Body of pancreas (tissue), 4 donors: ENCODE measurements at regions not wholly inside any gene's neighbourhood (a gene's known extent, or its start where the extent isn't known, plus 50 kb on each side); places are given as distances from the start of the nearest gene placed in this dataset.

Source experiments
- ATAC-seq: fragments of 150-250 bp; one replicate; pipeline ENCODE4 v1.9.1; 2016
- DNase-seq, 4 donors: peaks; one replicate each; pipeline ENCODE4 v3.0.0-alpha.2; 2019
- H3K27ac ChIP-seq, 4 donors: fragments of 200-600 bp; sonication (generic); 1 replicate in 3 of 4; 2 replicates in 1 of 4; pipeline versions ENCODE4 v1.5.1 to v1.6.1; 2016 to 2019; ENCODE audit warnings: mild to moderate bottlenecking in 1 of 4, mixed read lengths in 1 of 4, moderate library complexity in 1 of 4
- H3K27me3 ChIP-seq, 2 donors: fragments of 200-600 bp; sonication (generic); one replicate each; pipeline ENCODE4 v1.6.0; 2016; ENCODE audit warnings: mild to moderate bottlenecking in 1 of 2
- H3K36me3 ChIP-seq, 2 donors: fragments of 200-600 bp; sonication (generic); replicated peaks in 1 of 2; 2 replicates each; pipeline ENCODE4 v1.5.1; 2016; ENCODE audit warnings: low read depth in 2 of 2; ENCODE audit not compliant: insufficient read depth in 1 of 2
- H3K4me1 ChIP-seq: fragments of 200-600 bp; sonication (generic); one replicate; pipeline ENCODE4 v1.6.0; 2016
- H3K4me3 ChIP-seq, 2 donors: fragments of 200-600 bp; sonication (generic); 1 replicate in 1 of 2; 2 replicates in 1 of 2; pipeline ENCODE4 v1.5.1; 2016 to 2019
- H3K9me3 ChIP-seq, 3 donors: fragments of 200-600 bp; sonication (generic); 1 replicate in 2 of 3; 2 replicates in 1 of 3; pipeline ENCODE4 v1.5.1; 2016
- POLR2A ChIP-seq, 3 donors: fragments of 450-650 bp; IDR thresholded peaks; one replicate each; pipeline ENCODE4 v1.6.1; 2016; ENCODE audit warnings: antibody characterized with exemption in 3 of 3, mild to moderate bottlenecking in 2 of 3
- WGBS, 2 donors: methylation state at CpG; one replicate each; pipeline ENCODE4 v1.1.5; 2017; 5-methylcytosine and 5-hydroxymethylcytosine counted together
- intact Hi-C: fragments of 100-400 bp; cut with DNase I; formaldehyde crosslinking; loops from one replicate; pipeline ENCODE4 v1.15.1; 2023
- TF ChIP-seq, protein P1 (sequence below), 7 experiments: fragments of 450-650 bp in 4 of 7; fragments of 200-600 bp in 3 of 7; sonication (generic) in 3 of 7; IDR thresholded peaks; one replicate each; pipeline ENCODE4 v1.5.1; 2016 to 2019; ENCODE audit warnings: antibody characterized with exemption in 7 of 7

DNA sequence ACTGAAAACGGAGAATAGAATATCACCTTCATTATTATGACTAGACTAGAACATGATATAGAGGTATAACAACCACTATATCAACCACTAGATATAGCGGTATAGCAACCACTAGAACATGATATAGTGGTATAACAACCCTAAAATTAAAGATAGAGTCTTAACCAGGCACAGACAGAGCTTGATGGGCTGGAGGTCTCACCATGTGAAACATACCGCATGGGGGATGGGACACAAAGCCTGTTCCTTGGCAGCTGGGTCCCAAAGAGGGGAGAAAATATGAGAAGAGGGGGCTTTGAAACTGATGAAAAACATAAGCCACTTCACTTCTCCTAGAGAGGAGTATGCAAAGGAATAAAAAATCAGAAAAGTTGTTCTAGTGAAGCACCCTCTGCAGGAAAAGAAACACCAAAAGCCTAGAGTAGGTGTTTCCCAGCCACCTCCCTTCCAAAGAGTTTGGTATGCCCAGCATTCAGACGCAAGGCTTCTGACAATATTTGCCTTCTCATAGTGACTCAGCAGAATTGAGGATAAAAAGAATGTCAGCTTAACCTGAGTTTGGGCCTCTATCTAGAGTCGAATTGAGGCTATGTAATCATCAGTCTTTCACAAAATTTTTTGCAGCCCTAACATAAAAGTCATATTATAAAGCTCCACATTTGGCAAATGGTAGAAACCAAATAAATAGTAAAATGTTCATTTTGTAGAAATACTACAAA, 316.4 kb downstream of the NOVA1 start:
- Histone ChIP-seq H3K4me1 (no peaks in the 10 kb centered on the region), H3K9me3 (no peaks in the 10 kb centered on the region), H3K4me3 (no peak overlapping the region), H3K27me3 (no peaks in the 10 kb centered on the region), H3K27ac (no peak overlapping the region), H3K36me3 (no peaks in the 10 kb centered on the region)
- intact Hi-C loops = no loop called here
- TF ChIP-seq, protein P1, sequence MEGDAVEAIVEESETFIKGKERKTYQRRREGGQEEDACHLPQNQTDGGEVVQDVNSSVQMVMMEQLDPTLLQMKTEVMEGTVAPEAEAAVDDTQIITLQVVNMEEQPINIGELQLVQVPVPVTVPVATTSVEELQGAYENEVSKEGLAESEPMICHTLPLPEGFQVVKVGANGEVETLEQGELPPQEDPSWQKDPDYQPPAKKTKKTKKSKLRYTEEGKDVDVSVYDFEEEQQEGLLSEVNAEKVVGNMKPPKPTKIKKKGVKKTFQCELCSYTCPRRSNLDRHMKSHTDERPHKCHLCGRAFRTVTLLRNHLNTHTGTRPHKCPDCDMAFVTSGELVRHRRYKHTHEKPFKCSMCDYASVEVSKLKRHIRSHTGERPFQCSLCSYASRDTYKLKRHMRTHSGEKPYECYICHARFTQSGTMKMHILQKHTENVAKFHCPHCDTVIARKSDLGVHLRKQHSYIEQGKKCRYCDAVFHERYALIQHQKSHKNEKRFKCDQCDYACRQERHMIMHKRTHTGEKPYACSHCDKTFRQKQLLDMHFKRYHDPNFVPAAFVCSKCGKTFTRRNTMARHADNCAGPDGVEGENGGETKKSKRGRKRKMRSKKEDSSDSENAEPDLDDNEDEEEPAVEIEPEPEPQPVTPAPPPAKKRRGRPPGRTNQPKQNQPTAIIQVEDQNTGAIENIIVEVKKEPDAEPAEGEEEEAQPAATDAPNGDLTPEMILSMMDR (IDR thresholded peaks at IDR 0.05) = no peak
- TF ChIP-seq POLR2A (IDR thresholded peaks at IDR 0.05) = no peak
- ATAC-seq (no peak), DNase-seq (no peak)
- 48 to 49% methylated on average over 5 of the region's 5 CpGs for WGBS, 2 donors

DNA sequence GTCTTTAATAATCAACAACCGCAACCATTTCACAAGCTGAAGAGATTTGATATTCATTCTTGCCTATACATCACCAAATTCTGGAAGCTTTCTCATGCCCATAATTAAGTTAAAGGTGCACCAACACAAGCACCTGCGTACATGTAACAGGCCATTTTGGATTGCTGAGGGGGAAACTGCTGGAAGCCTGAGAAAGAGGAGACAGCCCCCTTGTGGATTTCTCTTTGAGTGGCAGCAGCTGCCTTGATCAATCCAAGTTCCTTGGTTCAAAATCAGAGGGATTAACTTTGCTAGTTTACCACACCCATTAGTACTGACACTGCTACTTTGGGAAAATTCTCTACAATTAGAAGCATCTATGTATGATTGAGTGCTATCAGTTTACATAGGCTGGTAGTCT, 321.1 kb downstream of the NOVA1 start:
- TF ChIP-seq, protein P1 (IDR thresholded peaks at IDR 0.05) = peak in 1 of 7 experiments; percentile 8
- TF ChIP-seq POLR2A (IDR thresholded peaks at IDR 0.05) = no peak
- H3K9me3 ChIP-seq = no peaks in the 10 kb centered on the region
- H3K4me1 ChIP-seq = no peaks in the 10 kb centered on the region
- no peak overlapping the region for H3K4me3 ChIP-seq
- WGBS, 2 donors = 58 to 69% methylated on average over 2 of the region's 2 CpGs
- DNase-seq = no peak
- intact Hi-C loops = no loop called here
- no peak overlapping the region for H3K27ac ChIP-seq
- H3K27me3 ChIP-seq = no peaks in the 10 kb centered on the region
- no peak for ATAC-seq
- no peaks in the 10 kb centered on the region for H3K36me3 ChIP-seq

DNA sequence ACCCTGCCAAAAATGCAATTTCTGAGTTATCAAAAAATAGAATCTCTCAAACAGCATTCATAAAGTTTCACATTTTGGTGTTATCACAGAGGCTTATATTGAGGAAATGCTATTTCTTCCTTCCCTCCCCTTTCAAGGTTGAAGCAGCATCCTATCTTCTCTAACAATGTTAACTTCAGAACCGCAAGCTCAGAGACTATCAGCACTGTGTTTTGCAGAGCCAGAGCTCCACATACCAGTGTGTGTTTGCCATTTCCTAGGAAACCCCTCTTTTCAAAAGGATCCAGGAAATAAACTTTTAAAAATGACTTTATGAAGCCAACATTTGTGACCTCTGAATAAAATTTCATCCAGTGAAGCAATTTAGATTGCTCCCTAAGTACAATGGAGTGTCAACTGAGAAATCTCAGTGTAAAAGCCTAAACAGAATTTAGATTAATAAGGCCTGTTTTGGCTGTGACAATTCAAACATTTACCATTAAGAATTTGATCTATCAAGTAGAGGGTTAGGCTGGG, 332.6 kb downstream of the NOVA1 start:
- intact Hi-C loops = no loop called here
- no peaks in the 10 kb centered on the region for H3K36me3 ChIP-seq
- no peaks in the 10 kb centered on the region for H3K9me3 ChIP-seq
- DNase-seq (no peak), ATAC-seq (no peak)
- no peaks in the 10 kb centered on the region for H3K27me3 ChIP-seq
- no peaks in the 10 kb centered on the region for H3K4me1 ChIP-seq
- WGBS, 2 donors = 18 to 31% methylated on average over 1 of the region's 1 CpG
- no peak overlapping the region for H3K4me3 ChIP-seq
- H3K27ac ChIP-seq = no peak overlapping the region
- TF ChIP-seq, protein P1 (IDR thresholded peaks at IDR 0.05) = no peak
- TF ChIP-seq POLR2A (IDR thresholded peaks at IDR 0.05) = no peak

DNA sequence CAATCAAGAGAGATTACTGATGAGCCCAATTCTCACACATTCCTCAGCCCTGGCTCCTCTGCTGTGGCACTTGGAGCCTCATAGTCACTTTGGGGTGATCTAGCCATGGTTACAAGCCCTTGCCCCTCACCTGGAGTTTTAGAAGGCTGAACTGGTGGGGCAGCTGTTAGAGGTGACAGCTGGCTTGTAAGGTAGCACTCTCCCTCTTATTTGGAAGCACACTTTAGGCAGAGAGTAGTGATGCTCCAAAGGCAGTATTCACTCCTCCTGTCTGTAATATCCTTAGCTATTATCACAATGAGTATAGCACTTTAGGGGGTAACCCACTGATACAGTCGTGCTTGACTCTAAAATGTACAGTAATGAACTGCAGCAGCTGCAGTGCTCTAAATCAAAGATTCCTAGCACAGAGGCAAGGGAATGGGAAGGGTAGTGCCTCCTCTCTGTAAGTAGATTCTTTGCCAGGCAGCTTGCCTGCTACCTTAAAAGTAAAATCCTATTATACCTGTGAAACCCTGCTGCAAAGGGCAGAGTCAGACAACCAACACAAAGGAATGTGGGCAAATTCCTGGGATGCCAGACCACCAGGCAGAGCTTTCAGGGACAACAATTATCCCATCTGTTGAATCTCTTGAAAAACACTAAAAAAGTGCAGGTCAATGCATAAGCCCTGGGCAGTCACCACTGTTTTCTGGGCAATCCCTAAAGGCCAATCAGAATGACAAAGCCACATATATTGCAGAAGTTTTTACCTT, 336.3 kb downstream of the NOVA1 start:
- Histone ChIP-seq H3K27ac (no peak overlapping the region), H3K36me3 (no peaks in the 10 kb centered on the region), H3K4me3 (no peak overlapping the region), H3K27me3 (no peaks in the 10 kb centered on the region), H3K9me3 (no peaks in the 10 kb centered on the region), H3K4me1 (no peaks in the 10 kb centered on the region)
- DNase-seq (no peak), ATAC-seq (no peak)
- intact Hi-C loops = no loop called here
- 14 to 24% methylated on average over 1 of the region's 1 CpG for WGBS, 2 donors
- no peak for TF ChIP-seq POLR2A (IDR thresholded peaks at IDR 0.05)
- TF ChIP-seq, protein P1 (IDR thresholded peaks at IDR 0.05) = no peak
